HG03442 (cell line): ENCODE measurements at regions not wholly inside any gene's neighbourhood (a gene's known extent, or its start where the extent isn't known, plus 50 kb on each side); places are given as distances from the start of the nearest gene placed in this dataset.

ENCODE experiments used
- ATAC-seq: cut with Tn5 transposase; IDR thresholded peaks from one replicate; pipeline ENCODE4 v1.9.1; 2021; ENCODE audit warnings: mild to moderate bottlenecking, moderate library complexity; ENCODE audit not compliant: unreplicated experiment

DNA sequence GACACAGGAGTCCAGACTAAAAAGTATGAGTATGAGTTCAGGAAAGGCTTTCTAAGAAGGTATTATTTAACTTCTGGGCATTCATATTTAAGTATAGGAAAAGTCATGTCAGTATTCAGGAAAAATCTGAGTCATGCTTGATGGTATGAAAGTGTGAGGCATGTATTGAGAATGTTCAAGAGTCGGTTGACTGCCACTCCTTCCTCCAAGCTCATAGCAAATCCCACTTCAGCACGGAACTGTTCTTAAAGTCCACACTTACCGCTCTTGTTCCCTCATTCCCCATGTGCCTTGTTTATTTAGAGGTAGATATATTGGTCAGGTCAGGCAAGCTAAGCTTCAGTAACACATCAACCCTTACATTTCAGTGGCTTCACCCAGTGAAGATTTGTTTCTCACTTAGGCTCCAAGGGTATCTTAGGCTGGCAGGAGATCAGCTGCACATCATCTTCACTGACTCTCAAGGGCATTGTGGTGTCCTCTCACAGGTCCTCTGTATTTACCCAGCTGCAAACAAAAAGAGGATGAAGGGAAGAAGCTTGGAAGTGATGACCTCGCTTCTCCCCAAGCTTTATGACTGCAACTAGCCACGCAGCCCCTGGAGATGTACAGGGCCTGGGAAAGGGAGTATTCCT, 1189.2 kb downstream of the EFNB2 start:
- no peak for ATAC-seq

DNA sequence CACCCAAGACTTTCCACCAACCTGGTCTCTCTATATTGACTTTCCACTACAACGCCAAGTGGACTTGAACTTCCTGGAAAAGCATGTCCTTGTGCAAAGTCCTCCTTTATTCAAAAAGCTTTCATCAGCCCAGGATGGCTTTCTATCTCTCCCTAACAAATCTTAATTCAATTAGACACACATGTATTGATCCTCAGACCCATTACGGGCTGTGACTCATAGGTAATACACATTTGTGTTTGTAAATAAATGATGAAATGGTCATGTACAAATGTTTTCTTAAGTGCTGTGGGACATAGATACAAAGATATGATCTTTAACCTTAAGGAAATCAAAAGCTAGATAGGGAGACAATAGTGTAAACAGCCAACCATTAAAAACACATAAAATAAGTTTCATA, 1189.7 kb downstream of the EFNB2 start:
- ATAC-seq = no peak

DNA sequence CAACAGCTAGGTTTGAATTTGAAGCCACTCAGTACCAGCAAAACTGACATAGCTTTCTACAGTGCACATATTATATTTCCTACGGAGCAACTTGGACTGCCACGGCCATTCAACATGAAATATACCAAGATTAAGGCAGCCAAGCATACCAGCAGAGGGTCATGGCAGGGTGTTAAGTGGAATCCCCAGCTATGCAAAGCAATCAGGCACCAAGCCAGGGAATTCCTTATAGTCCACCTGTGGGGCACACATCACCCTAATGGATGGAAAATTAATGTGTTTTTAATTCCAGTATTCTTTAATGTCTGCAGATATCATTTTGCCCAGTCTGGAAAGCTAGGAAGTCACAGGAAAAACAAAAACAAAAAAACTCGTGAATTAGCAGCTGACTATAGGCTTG, 1190.3 kb downstream of the EFNB2 start:
- ATAC-seq = no peak

DNA sequence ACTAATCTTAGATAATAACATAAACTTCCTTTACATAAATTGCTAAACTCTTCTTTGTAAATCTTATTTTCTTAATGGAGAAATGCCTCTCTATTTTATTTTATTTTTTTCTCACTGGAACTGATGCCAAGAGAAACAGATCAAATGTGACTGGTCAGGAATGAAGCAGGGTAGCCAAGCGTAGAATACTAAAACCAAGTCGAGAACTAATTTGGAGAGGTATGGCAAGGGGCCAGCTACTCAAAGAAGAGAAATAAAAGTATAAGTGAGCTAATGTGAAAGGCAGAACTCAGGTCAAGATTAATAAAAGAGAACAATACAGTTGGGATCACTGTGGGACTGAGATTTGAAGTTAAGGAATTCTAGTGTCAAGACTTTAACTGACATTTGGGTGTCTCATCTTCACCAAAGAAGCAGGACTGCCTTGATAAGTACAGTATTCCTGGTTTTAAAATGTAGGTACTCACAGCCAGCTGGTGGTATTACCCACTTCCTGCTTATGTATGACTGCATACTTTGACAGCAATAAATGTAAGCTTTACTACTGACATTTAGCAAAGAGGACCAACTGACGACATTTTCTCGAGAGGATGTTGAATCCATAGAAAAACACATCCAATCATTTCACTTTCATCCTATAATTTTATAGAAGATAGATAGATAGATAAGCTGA, 1192.2 kb downstream of the EFNB2 start:
- no peak for ATAC-seq

DNA sequence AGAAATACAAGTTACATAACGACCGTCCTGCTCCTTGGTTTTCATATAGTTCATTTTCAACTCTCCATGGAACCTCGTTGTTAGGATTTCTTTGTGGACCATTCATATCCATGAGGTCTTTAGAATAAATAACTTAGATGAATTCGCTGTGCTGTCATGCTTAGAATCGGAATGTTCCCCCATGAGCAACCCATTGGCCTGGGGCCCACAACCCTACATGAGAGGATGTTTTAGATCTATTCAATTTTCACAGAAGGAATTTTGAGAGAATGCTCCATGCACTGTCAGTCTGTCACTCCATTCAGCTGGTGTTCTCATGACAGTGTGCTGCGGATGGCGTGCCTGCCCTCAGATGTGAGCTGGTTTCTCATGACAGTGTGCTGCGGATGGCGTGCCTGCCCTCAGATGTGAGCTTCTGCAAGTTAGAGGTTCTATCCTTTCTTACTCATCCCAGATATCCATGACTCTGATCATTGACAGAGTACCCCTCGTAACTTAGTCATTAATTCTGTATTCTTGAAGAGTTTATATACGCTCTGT, 1193.1 kb downstream of the EFNB2 start:
- ATAC-seq = no peak

DNA sequence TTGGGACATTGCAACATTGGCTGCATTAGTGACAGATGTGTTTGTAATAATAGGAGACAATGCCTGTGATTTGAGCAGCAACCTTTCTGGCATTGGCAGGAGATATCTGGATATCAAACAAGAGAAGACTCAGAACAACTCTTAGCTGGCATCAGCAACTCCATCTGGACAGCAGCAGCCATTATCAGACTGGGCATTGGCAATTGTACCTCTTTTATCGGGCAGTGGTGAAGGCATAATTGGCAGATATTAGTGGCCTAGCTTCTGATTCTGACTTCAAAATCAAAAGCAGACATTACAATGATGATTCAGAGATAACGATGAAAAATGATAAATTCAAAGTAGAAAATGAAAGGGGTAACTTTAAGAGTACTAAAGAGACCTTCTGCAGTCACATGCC, 1193.7 kb downstream of the EFNB2 start:
- ATAC-seq = no peak

DNA sequence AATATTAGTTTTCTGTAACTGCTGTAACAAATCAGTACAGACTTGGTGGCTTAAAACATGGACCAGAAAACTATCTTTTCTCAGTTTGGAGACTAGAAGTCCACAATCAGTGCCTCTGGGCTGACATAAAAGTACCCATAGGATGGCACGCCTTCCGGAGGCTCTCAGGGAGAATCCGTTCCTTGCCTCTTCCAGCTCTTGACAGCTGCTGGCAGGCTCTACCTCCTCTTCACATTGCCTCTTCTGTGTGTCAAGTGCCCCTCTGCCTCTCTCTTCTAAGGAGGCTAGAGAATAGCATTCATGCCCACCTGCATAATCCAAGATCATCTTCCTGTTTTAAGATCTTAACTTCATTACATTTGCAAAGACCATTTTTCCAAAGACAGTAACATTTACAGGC, 1194.2 kb downstream of the EFNB2 start:
- ATAC-seq = no peak

DNA sequence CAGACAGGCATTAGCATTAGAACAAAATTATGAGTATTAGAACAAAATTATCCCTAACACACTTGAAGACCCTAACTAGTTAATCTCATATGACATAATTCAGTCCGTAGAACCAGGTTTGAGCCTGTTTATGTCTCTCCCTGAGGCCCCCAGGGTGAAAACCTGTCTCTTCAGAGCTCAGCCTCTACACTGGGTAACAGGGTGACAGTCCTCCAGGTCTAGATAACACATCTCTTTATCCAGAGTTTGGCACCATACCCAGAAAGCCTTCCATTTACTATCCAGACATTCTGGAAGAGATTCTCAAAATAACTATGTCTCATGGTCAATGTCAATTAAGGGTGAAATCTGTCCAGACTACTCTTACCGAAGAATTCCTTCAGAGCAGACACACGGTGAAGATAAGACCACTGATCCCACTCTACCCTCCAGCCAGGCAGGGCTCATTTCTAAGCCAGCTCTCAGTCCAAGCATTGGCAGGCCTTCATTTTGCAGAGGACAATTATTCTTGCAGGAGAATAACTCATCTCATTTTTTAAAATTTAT, 1195.3 kb downstream of the EFNB2 start:
- ATAC-seq = no peak

DNA sequence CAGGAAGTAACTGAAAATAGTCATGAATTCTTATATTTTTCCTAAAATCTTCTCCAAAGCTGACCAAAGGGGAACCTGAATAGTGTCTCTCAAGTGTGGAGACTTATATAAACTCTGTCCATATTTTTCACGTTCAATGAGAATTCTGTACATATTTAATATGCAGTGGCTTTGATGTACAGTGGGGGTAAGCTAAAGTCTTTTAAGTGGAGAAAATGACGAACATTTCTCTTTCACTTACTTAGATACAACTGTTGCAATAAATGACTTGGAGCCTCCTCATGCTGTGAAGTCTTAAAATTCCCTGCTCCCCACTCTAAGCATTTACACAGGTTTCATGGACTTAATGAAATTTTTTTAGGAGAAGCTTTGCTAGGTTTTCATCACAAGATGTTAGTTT, 1196.7 kb downstream of the EFNB2 start:
- no peak for ATAC-seq

DNA sequence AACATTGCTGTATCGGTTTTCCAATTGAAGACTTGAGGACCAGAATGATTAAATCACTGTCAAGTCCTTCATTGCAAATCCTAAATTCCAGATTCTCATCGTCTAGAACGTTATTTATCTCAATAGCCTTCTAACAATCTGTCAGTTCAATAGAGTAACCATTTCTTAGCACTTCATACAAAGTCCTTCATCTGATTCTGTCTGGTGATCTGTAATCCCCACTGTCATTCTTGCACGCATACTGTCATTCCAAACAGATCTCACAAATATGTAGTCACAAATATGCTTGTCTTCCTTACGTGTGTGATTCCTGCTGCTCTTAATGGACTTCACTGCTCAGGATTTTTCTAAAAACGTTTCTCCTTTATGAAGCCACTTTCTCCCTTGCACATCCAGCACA, 1197.5 kb downstream of the EFNB2 start:
- ATAC-seq = no peak

DNA sequence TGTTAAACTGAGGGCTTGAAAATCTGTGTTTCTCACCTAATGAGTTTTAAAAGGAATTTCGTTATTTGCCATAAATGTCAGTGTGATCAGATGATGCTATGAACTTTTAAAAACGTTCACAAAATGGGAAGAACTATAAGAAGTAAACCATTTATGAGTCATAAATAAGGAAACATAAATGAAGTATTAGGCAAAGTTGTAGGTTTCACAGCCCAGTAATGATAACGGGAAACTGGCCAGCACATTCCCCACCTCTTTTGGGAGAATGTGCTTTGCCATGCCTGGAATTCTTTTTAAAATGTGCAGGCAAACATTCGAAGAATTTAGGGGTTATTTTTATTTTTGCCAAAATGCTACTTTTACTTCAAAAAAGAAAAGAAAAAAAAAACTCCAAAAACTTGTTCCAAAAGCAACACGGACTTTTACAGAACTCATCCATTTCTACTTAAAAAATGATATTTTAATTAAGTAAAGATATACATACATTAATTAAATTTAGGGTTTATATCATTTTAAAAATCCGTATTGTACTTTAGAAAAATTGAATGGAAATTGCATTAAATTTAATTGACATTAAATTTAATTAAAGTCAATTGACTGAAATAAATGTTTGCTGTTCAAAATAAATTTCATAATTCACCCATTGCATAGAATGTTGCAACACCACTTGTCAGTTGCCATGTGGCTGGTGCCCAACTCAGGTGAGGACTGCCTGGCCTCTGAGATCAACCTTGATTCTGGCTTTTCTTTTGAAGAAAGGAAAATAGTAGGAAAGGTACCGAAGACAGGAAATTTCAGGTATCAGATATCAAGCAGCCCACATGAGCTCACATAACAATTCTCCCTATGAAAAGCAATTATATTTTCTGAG, 1198.5 kb downstream of the EFNB2 start:
- no peak for ATAC-seq

DNA sequence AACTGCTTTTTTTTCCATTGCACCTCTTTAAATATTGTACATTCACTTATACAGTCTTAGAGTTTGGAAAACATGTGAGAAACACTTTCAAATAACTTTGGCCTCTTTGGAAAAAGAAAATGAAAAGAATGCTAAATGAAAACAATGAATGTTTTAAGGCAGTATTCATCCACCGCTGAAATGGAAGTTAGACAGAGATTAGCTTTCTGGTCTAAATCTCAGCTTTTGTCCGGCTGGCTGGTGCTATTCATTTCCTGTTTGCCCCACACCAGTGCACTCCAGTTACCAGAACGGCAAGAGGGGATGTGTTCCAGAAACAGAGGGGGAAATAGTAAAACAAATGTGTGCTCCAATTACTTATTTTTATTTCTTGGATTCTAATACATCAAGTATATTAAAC, 1201.3 kb downstream of the EFNB2 start:
- no peak for ATAC-seq

DNA sequence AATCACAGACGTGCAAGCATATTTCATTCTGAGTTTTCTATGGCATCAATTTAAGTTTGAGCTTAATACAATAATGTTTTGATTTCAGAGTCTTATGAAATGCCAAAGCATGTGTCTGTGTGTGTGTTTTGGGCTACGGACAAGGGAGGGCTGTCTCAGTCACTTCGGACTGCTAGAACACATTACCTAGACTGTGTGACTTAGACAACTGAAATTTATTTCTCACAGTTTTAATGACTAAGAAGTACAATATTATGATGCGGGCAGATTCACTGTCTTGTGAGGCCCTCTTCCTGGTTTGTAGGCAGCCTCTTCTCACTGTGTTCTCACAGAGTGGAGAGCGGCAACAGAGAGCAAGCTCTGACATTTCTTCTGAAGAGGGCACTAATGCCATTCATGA, 1202.0 kb downstream of the EFNB2 start:
- ATAC-seq = no peak

DNA sequence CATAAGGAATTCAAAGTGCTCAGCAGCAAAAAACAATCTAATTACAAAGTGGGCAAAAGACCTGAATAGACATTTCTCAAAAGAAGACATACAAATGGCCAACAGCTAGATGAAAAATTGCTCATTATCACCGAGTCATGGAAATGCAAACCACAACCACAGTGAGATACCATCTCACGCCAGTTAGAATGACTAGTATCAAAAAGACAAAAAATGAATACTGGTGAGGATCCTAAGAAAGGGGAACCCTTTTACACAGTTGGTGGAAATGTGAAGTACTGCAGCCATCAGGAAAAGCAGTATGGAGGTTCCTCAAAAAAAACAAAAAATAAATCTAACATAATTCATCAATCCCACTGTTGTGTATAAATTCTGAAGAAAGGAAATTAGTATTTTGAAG, 1206.1 kb downstream of the EFNB2 start:
- ATAC-seq = no peak

DNA sequence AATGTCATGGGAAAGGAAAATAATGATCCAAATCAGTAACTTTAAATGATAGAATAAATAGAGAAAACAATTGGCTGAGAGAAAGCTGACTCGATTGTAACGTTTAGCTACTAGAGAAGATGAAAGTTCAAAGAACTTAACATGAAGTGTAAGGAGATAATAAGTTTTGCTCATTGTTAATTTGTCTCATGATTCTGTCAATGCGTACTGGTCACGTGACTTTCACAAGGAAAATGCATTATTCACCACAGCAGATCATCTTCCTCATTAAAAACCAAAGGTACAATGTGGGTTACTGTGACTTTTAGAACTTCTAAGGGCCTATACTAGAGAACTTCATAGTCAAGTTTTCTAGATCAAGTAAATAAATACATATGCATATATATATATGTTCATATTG, 1207.2 kb downstream of the EFNB2 start:
- no peak for ATAC-seq

DNA sequence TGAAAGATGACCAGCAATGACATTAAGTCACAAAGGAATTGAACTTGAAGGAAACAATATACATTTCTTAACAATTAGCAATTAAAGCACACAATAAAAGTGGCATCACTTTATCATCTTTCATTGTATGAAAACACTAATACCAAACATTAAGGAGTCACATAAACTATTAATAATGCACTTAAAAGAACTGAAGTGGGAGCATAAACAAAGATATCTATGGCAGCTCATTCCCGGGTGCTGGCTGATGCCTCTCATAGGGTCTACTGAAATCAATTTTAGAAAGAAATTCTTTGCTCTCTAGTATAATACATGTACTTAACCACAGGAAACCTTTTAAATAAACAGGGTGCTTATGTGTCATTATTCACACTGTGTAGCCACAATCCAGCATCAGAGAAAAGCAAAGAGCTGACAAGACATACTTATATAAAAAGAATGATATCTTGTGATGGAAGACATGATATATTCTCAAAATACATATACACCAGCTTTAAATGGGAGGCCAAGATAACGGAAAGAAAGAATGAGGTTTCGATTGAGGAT, 1207.8 kb downstream of the EFNB2 start:
- no peak for ATAC-seq

DNA sequence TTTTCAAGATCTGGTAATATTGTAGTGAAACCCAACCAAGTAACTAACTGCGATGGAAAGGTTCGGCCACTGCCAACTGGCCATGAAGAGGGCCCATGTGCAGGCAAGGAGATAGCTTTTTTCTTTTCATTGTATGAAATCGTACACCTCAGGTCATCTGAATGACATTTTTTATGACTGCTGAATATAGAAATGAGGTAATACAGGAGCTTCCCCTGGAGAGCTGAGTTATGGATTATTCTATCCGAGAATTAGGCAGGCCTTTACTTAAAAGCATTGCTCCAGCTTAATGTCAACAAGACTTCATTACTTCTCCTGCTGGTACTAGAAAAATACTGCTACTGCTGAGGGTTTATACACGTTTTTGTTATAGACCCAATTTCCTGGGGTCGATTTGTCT, 1215.6 kb downstream of the EFNB2 start:
- no peak for ATAC-seq

DNA sequence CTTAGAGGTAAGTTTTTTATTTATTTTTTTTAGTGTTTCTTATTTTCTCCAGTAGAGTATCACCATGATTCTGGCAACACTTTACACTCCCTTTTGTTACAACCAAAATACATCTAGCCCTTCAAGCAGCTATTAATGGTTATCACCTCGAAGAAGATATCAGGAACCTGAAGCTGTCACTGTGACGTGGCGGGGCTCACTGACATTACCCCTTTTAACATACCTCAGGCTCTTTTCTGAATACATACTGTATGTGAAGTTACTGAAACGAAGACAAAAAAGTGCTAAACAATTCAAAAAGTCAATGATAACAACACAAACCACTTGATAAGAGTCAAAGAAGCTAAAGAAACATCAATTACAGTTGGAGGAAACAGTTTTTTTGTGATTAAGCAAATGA, 1218.7 kb downstream of the EFNB2 start:
- ATAC-seq = no peak

DNA sequence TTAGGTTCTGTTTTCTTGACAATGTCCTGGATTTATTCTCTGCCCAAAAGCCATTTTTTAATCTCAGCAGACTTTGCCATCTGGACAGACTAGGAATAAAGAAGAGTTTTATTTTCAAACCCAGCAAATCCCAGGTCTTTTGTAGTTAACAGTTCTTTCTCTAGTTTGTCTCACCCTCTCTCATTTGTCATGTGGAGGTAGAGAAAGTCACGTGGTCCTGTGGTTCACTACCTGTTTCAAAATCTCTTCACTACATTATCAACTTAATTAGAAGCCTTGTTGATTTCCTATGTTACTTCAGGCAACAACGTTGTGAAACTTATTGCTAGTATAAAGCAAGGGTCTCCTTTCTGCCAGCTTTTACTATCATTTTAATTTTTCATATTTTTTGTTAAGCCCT, 1222.6 kb downstream of the EFNB2 start:
- no peak for ATAC-seq

DNA sequence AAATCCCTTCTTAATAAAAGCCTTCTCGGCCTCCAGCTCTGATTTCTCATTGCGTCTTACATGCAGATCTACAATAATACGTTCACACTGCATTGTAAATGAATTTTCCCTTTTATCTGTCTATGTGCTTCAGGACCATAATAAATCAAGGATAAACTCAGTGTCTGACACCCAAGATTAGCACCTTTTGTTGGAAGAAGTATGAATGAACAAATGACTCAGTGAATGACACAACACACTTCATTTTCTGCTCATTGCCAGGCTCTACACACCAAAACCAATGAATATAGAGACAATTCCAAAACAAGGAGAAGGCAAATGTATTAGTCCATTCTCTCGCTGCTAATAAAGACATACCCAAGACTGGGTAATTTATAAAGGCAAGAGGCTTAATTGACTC, 1224.4 kb downstream of the EFNB2 start:
- no peak for ATAC-seq

DNA sequence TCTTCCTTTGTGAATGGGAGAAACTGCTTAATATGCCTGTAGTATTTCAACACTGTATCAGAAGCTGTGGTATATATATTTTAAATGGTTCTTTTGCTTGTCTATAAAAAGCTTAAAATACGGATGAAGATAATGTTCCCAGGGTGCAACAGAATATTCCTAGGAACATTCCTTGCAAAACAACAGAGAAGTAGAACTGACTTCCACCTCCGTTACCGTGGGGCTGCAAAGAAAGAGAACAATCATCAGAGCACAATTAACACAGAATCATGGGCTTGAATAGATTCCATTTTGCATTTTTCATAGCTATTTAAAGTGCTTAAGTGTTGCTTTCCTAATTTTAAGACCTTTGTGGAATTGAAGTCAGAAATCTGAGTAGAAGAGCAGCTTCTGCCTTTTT, 1227.7 kb downstream of the EFNB2 start:
- no peak for ATAC-seq
